DND-41 (cell line): ENCODE measurements at regions not wholly inside any gene's neighbourhood (a gene's known extent, or its start where the extent isn't known, plus 50 kb on each side); places are given as distances from the start of the nearest gene placed in this dataset.

Experiments
- CTCF ChIP-seq: IDR thresholded peaks from 2 replicates; pipeline ENCODE4 v1.5.1; 2012; ENCODE audit warnings: borderline replicate concordance, low read length, moderate library complexity, mild to moderate bottlenecking; ENCODE audit not compliant: poor library complexity, severe bottlenecking; ENCODE audit errors: extremely low read depth
- EZH2 ChIP-seq: IDR thresholded peaks from 3 replicates; pipeline ENCODE4 v1.6.1; 2012; ENCODE audit warnings: borderline replicate concordance, low read depth, mild to moderate bottlenecking, moderate library complexity, low read length, inconsistent platforms; ENCODE audit not compliant: severe bottlenecking

- TF ChIP-seq CTCF (no peak), EZH2 (no peak)
Measured at GRCh38 chr2:778731-779350, 101.6 kb upstream of the TMEM18 start.
